ENCODE measurements at regions not wholly inside any gene's neighbourhood (a gene's known extent, or its start where the extent isn't known, plus 50 kb on each side); places are given as distances from the start of the nearest gene placed in this dataset.

- no peak for TF ChIP-seq IRF3 (IDR thresholded peaks at IDR 0.05; ENCODE audit: low read depth, low read length)
- TF ChIP-seq GATA2 (CRISPR knock-in tag; IDR thresholded peaks at IDR 0.05), result no peak
- no peak for TF ChIP-seq RCOR1 (IDR thresholded peaks at IDR 0.05; ENCODE audit: low read length)
- no peak for TF ChIP-seq GABPA (IDR thresholded peaks at IDR 0.05; ENCODE audit: low read depth)
- TF ChIP-seq RXRA (IDR thresholded peaks at IDR 0.05; ENCODE audit: borderline replicate concordance, low read depth), result peak; percentile 27; the same call in 1 of the 2 replicates
- TF ChIP-seq TEAD4 (IDR thresholded peaks at IDR 0.05; ENCODE audit: borderline replicate concordance, insufficient read depth), result peak; percentile 71
- no peak for TF ChIP-seq CTCF (IDR thresholded peaks at IDR 0.05)
- TF ChIP-seq FOSL2 (IDR thresholded peaks at IDR 0.05; ENCODE audit: borderline replicate concordance, low read depth), result peak; percentile 64; the same call in 1 of the 2 replicates
- peak; percentile 59 for TF ChIP-seq JUND (IDR thresholded peaks at IDR 0.05)
- no peak for TF ChIP-seq MAX (IDR thresholded peaks at IDR 0.05; ENCODE audit: low read depth)
- no peak for TF ChIP-seq YY1 (IDR thresholded peaks at IDR 0.05; ENCODE audit: low read depth)
- TF ChIP-seq ZBTB33 (IDR thresholded peaks at IDR 0.05; ENCODE audit: borderline replicate concordance, low read depth), result no peak
- no peak for TF ChIP-seq FOXJ3 (CRISPR knock-in tag; IDR thresholded peaks at IDR 0.05)
- no peak for TF ChIP-seq ELF1 (IDR thresholded peaks at IDR 0.05)
- TF ChIP-seq EP300 (IDR thresholded peaks at IDR 0.05; ENCODE audit: borderline replicate concordance in 1 of 2, low read depth in 1 of 2, low read length in 1 of 2), result peak in 1 of 2 experiments; percentile 80; a peak in 2 of 4 replicates
- TF ChIP-seq MEF2A (IDR thresholded peaks at IDR 0.05; ENCODE audit: borderline replicate concordance, low read depth), result peak; percentile 77
These were observed 87.1 kb downstream of the SAMD9 start (continued) for GRCh38 chr7:93030605-93031225.

- TF ChIP-seq JUND (IDR thresholded peaks at IDR 0.05), result no peak
- no peak for TF ChIP-seq REST (IDR thresholded peaks at IDR 0.05; ENCODE audit: low read depth, low read length)
- TF ChIP-seq TAF1 (IDR thresholded peaks at IDR 0.05; ENCODE audit: borderline replicate concordance, low read depth, low read length), result no peak
- no peak for TF ChIP-seq USF2 (IDR thresholded peaks at IDR 0.05; ENCODE audit: borderline replicate concordance, low read depth, low read length)
- TF ChIP-seq GATA2 (CRISPR knock-in tag; IDR thresholded peaks at IDR 0.05), result no peak
- Histone ChIP-seq H2AFZ (ENCODE audit: low read depth) (no peak overlapping the region), H3K9me3 (no peaks in the 10 kb centered on the region; the same call in 1 of the 2 replicates), H3K9ac (no peak overlapping the region), H4K20me1 (ENCODE audit: insufficient read depth) (no peaks in the 10 kb centered on the region), H3K4me1 (ENCODE audit: control insufficient read depth in 1 of 2, insufficient read depth in 2 of 2, low read depth in 1 of 2, low read length in 1 of 2) (no peaks in the 10 kb centered on the region), H3K27me3 (ENCODE audit: insufficient read depth) (no peaks in the 10 kb centered on the region), H3K9me2 (no peaks in the 10 kb centered on the region), H3K36me3 (replicated peaks in 1 of 2; ENCODE audit: control insufficient read depth in 1 of 2, insufficient read depth in 2 of 2, low read length in 1 of 2) (peaks cover 0 to 5% of the 10 kb centered on the region in 2 experiments), H3K4me3 (ENCODE audit: low read depth in 2 of 2, low read length in 1 of 2) (no peak overlapping the region), H3K27ac (ENCODE audit: low read depth in 2 of 2, low read length in 1 of 2) (no peak overlapping the region; a peak in 1 of 4 replicates), H3F3A (replicated peaks; ENCODE audit: insufficient read depth) (peaks cover 3% of the 10 kb centered on the region), H3K4me2 (no peak overlapping the region), H3K79me2 (ENCODE audit: insufficient read depth) (no peaks in the 10 kb centered on the region)
- no peak for DNase-seq
- 70% methylated on average over 6 of the region's 7 CpGs for WGBS (ENCODE audit: low lambda C conversion rate)
- ChIA-PET CTCF (interaction anchor here (0.6 to 1.6 kb wide), 2 partner anchors 104 to 409 kb away, joined by 3 to 4 read pairs; no protein-coding TSS in a partner anchor), POLR2A (no interaction called here)
These were observed 88.7 kb downstream of the SAMD9 start for GRCh38 chr7:93029056-93029455.

Measured in SK-N-SH (cell line).